ENCODE measurements at regions not wholly inside any gene's neighbourhood (a gene's known extent, or its start where the extent isn't known, plus 50 kb on each side); places are given as distances from the start of the nearest gene placed in this dataset.

DNA sequence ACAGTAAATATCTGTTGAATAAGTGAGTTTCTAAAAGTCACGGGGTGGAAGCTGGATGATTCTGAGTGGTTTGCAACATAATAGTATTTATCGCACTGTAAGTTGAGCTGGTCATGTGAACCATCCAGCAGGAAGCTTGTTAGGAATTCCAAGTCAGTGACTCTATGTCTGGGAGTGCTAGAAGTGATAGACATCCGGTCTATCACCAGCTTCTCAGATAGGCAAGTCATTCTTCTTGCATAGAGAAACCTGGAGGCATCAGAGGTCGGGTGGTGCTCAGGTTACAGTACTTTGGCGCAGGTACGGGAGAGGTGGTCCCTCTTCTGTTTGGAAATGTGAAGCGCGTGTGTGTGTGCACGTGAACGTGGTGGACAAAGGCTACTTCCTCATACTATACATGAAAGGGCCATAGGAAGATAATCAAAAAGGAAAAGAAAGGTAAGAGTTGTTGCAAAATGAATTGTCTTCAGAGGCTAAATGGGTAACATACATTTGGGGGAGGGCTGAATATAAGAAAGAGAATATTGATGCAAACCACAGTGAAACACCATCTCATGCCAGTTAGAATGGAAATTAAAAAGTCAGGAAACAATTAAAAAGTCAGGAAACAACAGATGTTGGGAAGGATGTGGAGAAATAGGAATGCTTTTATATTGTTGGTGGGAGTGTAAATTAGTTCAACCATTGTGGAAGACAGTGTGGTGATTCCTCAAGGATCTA lies 299.3 kb upstream of the ZFP64 start:
- DNase-seq (ENCODE audit: low spot score), result peak; percentile 77
- H3K27ac ChIP-seq, result peak overlapping the region; percentile 53; the same call in 1 of the 2 replicates
- ChIA-PET CTCF (interaction anchor here (0.5 kb wide), 1 partner anchor 843 kb away, joined by 3 read pairs; no protein-coding TSS in a partner anchor), POLR2A (ENCODE audit: low non-redundant PET) (no interaction called here)
- TF ChIP-seq, protein P1, sequence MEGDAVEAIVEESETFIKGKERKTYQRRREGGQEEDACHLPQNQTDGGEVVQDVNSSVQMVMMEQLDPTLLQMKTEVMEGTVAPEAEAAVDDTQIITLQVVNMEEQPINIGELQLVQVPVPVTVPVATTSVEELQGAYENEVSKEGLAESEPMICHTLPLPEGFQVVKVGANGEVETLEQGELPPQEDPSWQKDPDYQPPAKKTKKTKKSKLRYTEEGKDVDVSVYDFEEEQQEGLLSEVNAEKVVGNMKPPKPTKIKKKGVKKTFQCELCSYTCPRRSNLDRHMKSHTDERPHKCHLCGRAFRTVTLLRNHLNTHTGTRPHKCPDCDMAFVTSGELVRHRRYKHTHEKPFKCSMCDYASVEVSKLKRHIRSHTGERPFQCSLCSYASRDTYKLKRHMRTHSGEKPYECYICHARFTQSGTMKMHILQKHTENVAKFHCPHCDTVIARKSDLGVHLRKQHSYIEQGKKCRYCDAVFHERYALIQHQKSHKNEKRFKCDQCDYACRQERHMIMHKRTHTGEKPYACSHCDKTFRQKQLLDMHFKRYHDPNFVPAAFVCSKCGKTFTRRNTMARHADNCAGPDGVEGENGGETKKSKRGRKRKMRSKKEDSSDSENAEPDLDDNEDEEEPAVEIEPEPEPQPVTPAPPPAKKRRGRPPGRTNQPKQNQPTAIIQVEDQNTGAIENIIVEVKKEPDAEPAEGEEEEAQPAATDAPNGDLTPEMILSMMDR (conservative IDR thresholded peaks at IDR 0.05; ENCODE audit: low read depth), result no peak

DNA sequence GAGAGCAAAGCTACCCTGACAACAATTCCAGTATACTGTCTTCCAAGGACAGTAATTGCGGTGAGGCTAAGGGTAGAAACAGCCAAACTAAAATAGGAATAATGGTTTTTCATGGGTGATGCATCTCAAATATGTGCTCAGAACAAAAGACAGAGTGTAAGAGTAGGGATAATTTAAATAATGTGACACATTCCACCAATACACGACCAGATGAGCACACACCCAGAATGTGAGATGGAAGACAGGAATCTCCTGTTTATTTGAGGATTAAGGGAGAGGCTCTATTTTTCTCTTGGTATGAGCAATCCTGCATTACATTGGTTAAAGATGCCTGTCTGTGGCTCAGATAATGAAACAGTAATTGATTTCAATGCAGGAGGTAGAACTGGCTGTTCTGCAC lies 292.9 kb upstream of the ZFP64 start:
- ChIA-PET POLR2A (ENCODE audit: low non-redundant PET) (no interaction called here), CTCF (interaction anchor here (0.7 kb wide), 1 partner anchor 243 kb away, joined by 4 read pairs; no protein-coding TSS in a partner anchor)
- DNase-seq (ENCODE audit: low spot score), result peak; percentile 81
- H3K27ac ChIP-seq, result no peak overlapping the region; the same call in 1 of the 2 replicates
- TF ChIP-seq, protein P1 (conservative IDR thresholded peaks at IDR 0.05; ENCODE audit: low read depth), result no peak

DNA sequence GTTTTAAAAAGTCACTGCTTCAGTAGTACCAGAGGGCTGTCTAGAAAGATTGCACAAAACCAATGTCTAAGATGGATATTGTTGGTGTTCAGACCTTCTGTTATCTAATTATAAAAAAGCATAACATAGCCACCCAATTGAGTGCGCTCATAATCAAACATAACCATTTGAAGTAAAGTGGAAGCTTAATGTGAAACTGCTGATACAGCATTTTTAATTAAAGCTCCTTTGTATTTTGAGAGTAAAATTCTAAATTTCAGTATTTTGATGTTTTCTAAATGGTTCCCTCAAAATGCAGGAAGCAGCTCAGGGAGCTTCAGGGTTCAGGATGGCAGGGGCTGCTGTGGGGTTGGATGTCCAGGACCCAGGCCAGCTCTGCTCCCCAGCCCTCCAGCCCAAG lies 291.8 kb upstream of the ZFP64 start:
- TF ChIP-seq, protein P1 (conservative IDR thresholded peaks at IDR 0.05; ENCODE audit: low read depth), result no peak
- CTCF ChIA-PET, result interaction anchor here (0.5 to 0.6 kb wide), 2 partner anchors 21 to 52 kb away, joined by 4 to 9 read pairs; no protein-coding TSS in a partner anchor

DNA sequence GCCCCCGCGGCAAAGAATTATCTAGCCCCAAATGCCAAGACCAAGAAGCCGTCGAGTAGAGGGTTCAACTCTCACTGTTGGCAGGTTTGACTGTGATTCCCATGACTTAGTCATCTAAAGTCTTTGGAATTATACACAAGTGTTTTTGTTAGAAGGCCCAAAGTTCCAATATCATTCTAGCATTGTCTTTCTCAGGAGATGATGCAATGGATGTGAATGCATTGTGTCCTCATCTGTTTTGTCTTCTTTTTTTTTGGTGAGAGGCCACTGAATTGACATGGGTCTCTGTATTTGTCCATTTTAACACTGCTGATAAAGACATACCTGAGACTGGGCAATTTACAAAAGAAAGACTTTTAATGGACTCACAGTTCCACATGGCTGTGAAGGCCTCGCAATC lies 290.5 kb upstream of the ZFP64 start:
- H3K27ac ChIP-seq, result no peak overlapping the region
- ChIA-PET POLR2A (ENCODE audit: low non-redundant PET) (no interaction called here), CTCF (interaction anchor here (0.6 to 0.7 kb wide), 2 partner anchors 19 to 25 kb away, joined by 3 to 10 read pairs; no protein-coding TSS in a partner anchor)
- TF ChIP-seq, protein P1 (conservative IDR thresholded peaks at IDR 0.05; ENCODE audit: low read depth), result no peak
- DNase-seq (ENCODE audit: low spot score), result no peak

More for the DNA sequence above, 291.8 kb upstream of the ZFP64 start:
- DNase-seq (ENCODE audit: low spot score), result no peak
- POLR2A ChIA-PET (ENCODE audit: low non-redundant PET), result no interaction called here
- H3K27ac ChIP-seq, result peak overlapping the region; percentile 62; the same call in 1 of the 2 replicates

DNA sequence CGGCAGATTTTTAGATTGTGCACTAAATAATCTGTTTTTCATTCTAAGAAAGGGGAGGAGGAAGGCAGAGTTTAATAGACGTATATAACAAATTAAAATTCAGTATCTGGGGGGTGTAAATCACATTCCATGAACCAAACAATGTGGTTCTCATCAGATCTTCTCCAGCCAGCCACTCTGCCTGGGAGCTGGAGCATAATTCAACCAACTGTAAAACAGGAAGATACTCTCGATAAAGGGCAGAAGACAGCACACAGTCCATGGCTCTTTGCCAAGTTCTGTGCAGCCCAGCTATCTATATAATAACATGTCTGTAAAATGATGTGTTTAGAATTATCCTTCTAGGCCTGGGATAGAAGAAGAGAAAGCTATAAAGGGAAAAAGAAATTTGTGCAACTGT lies 289.9 kb upstream of the ZFP64 start:
- ChIA-PET POLR2A (ENCODE audit: low non-redundant PET) (no interaction called here), CTCF (no interaction called here)
- DNase-seq (ENCODE audit: low spot score), result no peak
- TF ChIP-seq, protein P1 (conservative IDR thresholded peaks at IDR 0.05; ENCODE audit: low read depth), result no peak
- no peak overlapping the region for H3K27ac ChIP-seq

DNA sequence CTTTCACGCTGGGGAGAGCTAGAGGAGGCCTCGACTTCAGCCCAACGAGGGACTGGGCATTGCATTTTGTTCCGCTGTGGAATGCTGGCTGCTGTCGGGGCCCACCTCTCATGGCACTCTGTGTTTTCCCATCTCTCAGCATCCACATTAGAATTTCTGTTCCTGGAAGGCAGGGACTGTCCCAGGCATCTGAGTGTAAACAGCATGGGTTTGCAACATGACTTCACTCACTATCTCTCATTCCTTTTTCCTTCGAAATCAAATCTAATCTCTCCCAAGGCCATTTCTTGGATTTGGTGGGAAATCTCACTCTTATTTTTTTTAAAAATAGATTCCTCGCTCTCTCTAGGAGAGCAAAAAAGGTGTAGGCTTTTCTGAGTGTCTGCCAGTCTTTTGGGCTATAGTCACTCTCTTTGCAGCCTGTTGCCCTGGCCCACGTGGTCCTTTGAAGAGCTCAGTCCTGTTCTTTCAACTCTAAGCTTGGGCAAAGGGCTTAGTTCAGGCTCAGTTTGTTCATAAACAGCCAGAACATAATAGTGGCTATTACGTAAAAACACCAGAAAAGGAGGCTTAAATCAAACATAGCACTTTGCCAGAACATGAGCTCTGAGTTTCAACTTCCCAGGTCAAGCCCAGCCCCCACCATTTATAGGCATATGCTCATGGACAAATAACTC lies 284.6 kb upstream of the ZFP64 start:
- ChIA-PET POLR2A (ENCODE audit: low non-redundant PET) (no interaction called here), CTCF (interaction anchor here (0.6 kb wide), 2 partner anchors 46 to 540 kb away, joined by 3 read pairs; no protein-coding TSS in a partner anchor)
- DNase-seq (ENCODE audit: low spot score), result no peak
- no peak overlapping the region for H3K27ac ChIP-seq
- TF ChIP-seq, protein P1 (conservative IDR thresholded peaks at IDR 0.05; ENCODE audit: low read depth), result no peak

All from RWPE1 (cell line).